ENCODE measurements at regions not wholly inside any gene's neighbourhood (a gene's known extent, or its start where the extent isn't known, plus 50 kb on each side); places are given as distances from the start of the nearest gene placed in this dataset.

DNA sequence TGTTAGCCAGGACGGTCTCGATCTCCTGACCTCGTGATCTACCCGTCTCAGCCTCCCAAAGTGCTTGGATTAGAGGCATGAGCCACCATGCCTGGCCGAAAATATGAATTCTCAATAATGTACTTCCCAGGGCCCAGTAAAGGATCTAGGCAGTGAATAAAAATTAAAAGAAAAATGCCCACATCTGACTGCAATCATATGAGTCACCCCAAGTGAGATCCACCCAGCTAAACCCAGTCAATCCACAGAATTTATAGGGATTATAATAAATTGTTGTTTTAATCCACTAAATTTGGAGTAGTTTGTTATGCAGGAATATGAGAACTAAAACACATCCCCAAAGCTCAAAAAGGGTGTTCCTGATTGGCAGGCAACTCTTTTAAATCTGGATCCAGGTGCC is 93.5 kb upstream of the STK39 start:
- no peak for DNase-seq

DNA sequence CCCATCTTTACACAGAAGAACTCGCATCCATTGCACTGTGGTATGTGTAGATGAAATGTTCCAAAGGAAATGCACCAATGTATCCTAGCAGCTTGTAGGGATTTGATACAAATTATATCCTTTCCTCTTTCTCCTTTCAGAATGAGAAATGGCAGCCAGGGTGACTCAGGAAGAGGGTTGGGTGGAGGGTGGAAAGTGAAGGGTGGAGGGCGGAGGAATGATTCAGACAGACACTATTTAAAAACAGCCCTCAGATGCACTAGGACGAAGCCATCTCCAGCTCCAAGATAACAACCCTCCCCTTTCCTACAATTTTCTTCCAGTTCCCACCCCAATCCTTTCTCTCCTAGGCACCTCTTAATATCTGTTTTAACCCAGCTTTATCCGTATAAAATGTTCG is 96.2 kb upstream of the STK39 start:
- no peak for DNase-seq

DNA sequence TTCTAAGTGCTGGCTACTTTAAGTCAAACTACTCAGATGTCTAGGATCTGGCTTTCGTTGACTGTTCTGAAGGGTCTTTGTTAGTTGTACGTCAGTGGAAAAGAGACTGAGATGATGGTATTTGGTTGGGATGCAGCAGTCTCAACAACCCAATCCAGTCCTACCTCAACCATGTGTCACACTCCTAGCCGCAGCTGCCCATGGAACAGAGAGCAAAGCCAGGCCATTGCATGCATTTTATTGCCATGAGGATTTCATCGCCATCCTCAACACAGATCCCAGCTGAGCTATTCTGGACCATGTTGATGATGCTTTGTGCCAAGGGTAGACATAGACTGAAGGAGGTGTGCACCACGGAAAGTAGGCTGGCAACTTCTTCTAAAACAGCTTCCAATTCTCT is 97.3 kb upstream of the STK39 start:
- no peak for DNase-seq

GRCh38 chr2:168345601-168346000 is 98.2 kb upstream of the STK39 start:
- DNase-seq, result no peak

DNA sequence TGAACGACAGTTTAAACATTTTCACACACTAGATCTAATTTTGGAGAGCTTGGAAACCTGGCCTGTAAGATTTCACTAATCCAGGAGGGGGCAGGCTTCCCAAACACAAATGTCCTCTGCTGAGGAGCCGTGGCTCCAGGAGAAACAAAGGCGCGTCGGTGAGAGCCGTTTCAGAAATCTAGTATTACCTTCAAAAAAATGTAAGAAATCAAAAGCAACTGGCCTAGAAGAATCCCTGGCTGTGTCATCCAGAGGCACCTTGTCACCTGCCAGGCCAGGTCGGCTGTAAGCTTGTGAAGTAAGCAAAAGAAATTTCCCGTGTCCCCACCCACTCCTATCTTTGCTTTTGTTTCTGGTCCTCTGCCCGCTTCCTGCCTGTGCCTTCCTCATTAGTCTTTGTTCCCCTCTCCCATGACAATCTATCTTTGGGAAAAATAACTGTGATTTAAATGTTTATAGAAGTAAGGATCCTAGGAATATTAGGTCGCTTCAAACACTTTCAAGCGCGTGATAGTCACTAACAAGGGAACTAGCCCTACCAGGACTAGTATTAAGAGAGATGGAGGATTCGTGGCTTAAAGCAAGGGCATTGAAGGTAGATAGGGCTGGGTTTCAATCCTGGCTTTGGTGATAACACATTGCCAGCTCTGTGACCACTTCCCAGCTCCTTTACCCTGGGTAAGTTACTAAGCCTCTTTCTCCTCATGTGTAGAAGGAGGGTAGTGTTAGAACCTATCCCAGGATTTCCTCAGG is 99.5 kb upstream of the STK39 start:
- DNase-seq, result peak; percentile 35

DNA sequence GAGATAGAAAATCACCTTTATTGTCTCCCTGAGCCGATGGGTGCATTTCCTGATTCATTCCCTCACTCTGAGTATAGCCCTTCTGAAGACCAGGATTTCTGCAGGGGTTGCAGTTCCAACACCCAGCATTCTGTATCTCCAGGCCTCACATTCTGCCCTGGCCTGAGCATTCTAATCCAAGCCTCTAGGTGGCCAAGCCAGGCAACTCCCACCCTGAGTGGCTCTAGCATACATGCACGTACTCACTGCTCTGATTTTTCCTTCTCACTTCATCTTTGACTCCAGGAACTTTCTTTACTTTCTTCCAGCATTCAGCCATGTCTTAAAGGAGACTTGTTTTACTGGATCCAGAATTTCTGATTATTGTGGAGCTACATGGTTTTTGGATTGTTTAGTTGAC is 100.7 kb upstream of the STK39 start:
- peak; percentile 24 for DNase-seq

GRCh38 chr2:168350380-168350779 is 103.0 kb upstream of the STK39 start:
- no peak for DNase-seq

DNA sequence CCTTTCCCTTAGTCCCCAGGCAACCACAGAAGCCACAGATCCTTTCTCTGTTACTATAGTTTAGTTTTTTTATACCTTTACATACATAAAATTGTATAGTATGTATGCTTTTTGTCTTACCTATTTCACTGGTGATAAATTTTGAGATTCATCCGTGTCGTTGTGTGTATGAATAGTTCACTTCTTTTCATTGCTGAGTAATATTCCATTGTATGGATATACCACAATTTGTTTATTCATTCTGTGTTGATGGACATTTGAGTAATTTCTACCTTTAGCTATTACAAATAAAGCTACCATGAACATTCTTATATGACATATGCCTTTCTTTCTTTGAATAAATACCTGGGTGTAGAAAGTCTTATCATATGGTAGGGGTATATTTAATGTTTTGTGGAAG is 102.8 kb upstream of the CERS6 start:
- no peak for DNase-seq

- DNase-seq, result no peak
These were observed 101.6 kb upstream of the CERS6 start for GRCh38 chr2:168354499-168354898.

DNA sequence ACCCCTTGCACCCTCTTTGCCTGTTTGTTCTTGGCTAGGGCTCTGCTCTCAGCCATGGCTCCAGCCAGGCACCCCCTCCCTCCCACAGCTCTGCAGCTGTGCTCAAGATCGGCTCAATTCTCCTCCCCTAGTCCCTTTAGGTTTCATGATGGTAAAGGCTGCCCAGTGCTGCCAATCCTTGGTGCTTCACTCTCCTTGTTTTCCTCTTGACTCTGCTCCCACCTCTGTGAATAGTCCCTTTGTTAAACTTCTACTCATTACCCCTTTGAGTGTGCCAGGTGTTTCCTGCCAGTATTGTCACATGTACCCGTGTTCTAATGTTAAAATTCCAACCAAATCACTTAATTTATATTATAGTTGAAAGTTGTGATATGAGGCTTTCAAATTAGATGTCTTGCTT is 101.0 kb upstream of the CERS6 start:
- DNase-seq, result no peak

DNA sequence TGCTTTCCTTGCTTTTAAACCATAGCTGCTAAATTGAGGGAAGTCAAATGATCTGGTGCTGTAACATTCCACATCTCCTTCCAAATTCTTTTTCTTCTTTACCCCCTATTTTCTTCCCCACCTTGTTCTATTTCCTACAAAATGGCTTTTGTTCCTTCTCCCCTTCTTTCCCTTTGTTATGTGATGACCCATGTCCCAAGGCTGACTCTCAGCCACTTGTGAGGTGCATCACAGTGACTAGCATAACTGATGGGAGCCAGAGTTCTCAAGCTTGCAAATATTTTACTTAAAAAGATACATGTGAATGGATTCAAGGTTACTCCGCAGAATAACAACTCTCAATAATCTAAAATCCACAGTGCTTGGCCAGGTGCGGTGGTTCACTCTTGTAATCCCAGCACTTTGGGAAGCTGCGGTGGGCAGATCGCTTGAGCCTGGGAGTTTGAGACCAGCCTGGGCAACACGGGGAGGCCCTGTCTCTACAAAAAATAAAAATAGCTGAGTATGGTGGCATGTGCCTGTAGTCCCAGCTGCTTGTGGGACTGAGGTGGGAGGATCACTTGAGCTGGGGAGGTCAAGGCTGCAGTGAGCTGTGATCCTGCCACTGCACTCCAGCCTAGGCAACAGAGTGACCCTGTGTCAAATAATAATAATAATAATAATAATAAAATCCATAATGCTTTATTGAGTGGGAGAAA is 100.1 kb upstream of the CERS6 start:
- DNase-seq, result no peak

DNA sequence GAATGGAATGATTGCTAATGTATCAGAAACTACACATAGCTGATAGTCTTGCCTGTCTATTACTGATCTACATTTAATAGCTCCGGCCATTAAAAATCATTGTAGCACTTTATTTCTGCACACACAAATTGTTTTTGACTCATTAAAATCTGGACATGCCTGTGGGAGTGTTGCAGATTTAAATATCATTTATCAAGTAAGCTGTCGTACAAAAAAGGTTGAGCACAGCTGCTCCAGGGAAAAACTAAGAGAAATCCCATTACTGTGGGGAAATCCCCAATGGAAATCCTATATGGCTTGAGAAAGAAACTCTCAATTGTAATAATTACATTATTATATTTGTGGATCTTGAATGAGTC is 99.6 kb upstream of the CERS6 start:
- DNase-seq, result no peak

DNA sequence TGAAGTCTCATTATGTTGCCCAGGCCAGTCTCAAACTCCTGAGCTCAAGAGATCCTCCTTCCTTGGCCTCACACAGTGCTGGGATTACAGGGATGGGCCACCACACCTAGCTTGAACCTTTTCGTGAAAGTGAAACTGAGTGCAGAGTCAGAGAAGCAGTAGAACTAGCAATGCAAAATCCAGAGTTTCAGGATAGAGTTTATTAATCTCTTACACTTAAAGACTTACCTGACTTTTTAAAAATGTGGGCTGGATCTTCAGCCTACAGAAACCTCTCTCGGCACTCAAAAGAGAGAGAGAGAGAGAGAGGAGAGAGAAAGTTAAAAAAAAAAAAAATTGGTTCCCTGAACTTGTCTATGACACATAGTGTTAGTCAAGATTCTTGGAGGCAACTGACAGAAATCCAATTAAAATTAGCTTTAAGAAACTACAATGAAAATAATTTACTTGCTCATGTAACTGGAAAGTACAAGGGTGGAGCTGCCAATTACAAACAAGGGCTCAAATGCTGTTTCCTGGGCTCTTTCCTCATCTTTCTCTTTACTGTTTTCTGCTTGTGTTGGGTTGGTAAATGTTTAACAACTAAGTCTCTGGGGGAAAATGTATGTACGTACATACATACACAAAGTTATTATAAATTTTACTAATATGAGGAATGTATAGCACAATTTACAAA is 98.1 kb upstream of the CERS6 start:
- DNase-seq, result no peak

DNA sequence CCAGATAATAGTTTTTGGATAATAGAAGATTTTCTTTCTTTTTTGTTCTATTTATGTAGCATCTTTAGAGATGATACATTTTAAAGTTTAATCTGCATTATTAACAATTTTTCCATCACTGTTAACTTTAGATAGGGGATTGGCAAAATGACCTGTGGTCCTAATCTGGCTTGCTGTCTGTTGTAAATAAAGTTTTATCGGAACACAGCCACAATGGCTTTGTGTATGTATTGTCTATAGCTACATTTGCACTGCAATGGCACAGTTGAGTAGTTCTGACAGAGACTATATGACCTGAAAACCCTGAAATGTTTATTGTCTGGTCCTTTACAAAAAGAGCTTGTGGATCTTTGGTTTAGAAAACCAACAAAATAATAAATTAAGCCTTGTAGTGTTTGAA is 97.0 kb upstream of the CERS6 start:
- no peak for DNase-seq

DNA sequence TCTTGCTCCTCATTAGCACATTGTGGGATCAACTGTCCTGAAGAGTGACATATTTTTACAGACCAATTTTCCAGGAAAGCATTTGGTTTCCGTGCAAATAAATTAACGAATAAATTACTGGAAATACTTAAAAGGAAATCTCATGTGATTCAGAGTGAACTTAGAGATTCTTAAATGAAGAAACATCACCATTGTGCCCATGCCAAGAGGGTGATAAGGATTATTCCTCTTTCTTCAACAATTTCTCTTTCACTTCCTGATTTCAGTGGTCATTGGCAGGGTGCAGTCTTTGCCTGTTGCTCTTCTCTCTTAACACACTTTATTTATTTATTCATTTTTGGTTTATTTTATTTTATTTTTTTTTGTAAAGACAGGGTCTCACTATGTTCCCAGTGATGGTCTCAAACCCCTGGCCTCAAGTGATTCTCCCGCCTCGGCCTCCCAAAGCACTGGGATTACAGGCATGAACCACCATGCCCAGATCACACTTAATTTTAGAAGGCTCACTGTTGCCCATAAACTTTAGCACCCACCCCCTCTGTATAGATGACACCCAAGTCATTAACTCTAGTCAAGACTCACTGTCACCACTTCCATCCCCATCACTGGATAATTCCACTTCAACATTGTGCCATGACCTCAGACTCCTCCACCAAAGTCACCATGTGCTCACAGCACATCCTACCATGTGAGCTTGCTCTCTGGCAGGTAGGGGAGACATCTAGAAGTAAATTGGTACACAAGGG is 92.6 kb upstream of the CERS6 start:
- DNase-seq, result no peak

GRCh38 chr2:168365094-168365621 is 90.9 kb upstream of the CERS6 start:
- DNase-seq, result no peak

DNA sequence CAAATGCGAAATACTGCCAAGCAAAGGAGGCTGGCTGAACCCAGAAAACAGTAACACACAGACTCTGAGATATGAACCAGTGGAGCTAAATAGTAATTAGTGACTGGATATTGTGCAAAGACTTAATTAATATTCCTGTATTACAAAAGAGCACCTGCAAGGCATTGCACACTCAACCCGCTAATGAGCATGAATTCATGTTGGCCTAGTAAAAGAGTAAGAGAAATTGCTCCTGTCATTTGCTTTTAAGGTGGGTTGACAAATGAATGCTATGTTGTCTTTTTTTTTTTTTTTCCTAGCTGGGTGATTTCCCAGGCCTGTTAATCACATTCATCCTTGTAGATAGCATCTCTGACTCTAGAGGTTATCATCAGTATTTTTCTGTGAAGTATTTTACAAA is 87.0 kb upstream of the CERS6 start:
- no peak for DNase-seq

- no peak for DNase-seq
These were observed 84.6 kb upstream of the CERS6 start for GRCh38 chr2:168371273-168372019.

DNA sequence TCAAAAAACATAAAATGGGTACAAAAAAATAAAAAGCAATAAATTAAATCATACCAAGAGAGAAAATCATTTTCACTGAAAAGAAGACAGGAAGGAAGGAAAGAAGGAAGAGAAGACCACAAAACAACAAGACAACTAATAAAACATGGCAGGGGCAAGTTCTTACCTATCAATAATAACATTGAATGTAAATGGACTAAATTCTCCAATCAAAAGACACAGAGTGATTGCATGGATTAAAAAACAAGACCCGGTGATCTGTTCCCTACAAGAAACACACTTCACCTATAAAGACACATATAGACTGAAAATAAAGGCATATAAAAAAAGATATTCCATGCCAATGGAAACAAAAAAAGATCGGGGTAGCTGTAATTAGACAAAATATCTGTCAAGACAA is 82.6 kb upstream of the CERS6 start:
- no peak for DNase-seq

DNA sequence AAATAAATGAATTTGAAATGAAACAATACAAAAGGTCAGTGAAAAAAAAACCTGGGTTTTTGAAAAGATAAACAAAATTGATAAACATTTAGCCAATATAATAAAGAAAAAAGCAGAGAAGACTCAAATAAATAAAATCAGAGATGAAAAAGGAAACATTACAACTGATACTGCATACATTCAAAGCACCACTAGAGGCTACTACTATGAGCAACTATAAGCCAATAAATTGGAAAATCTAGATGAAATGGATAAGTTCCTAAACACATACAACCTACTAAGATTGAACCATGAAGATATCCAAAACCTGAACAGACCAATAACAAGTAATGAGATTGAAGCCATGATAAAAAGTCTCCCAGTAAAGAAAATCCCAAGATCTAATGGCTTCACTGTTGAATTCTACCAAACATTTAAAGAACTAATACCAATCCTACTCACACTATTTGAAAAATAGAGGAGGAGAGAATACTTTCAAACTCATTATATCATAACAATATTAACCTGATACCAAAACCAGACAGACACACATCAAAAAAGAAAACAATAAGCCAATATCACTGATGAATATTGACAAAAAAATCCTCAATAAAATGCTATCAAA is 80.8 kb upstream of the CERS6 start:
- no peak for DNase-seq

DNA sequence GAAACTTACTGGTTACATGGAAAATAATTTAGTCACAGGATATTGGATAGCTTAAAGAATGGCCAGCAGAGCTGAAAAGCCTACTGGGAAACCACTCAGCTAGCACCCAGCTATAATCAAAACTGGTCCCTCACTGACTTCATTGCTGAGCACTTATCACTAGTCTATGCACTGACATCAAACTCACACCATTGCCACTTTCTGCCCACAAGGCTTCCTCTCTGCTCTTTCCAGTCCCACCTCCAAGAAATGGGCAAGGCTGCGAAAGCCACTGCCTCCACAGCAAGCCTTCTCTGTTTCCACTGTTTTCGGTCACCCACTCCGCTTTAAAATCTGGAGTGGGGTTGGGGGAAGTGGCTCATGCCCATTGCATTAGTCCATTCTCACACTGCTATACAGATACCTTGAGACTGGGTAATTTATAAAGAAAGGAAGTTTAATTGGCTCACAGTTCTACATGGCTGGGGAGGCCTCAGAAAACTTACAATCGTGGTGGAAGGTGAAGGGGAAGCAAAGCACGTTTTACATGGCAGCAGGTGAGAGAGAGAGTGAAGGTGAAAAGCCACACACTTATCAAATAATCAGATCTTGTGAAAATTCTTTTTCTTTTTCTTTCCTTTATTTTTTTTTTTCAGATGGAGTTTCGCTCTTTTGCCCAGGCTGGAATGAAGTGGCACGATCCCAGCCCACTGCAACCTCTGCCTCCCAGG is 77.0 kb upstream of the CERS6 start:
- DNase-seq, result no peak

DNA sequence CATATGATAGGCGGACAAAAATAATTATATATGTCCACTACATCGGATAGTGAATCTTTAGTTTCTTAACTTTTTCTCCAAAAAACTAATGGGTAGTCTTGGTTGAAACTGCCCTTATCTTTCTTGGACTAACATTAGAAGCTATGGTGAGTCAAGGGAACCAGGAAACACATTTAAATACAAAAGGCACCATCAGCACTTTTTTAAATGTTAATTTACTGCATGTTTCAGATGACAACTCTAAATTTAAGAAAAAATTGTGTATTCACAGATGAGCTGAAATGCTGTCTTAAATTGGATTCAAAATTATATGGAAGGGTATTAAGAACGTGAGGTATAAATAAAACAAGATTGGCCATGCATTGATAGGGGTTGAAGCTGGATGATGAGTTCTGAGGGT is 75.6 kb upstream of the CERS6 start:
- no peak for DNase-seq

All from NCI-H446 treated with DMSO at 0.1 percent for 48 hours (cell line).